GDM1 (cell line): ENCODE measurements at regions not wholly inside any gene's neighbourhood (a gene's known extent, or its start where the extent isn't known, plus 50 kb on each side); places are given as distances from the start of the nearest gene placed in this dataset.

Experiments used
- DNase-seq: peaks from one replicate; lab custom pipeline; 2025; lab: John Stamatoyannopoulos, UW

DNA sequence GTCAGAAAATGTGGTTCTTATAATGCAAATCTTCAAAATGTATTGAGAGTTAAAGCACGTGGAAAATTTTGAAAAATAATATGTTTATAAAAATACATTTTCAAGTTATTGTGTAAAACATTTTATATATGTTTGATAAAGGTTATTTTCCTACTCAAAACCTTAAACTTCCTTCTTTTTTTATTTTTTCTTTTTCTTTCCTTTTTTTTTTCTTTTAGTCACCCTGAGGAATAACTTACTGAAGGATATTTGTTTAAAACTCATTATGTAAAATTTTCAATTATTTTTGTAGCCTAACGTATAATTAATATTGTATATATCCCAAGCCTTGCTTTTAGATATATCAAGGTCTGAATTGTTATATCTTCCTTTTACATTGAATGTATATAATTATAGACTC is 346.8 kb upstream of the GYPC start:
- DNase-seq = no peak

- no peak for DNase-seq
Observed at GRCh38 chr2:126312579-126312978, 343.4 kb upstream of the GYPC start.

GRCh38 chr2:126315828-126316227 is 340.1 kb upstream of the GYPC start:
- no peak for DNase-seq

- DNase-seq = no peak
Observed at GRCh38 chr2:126317790-126318431, 338.0 kb upstream of the GYPC start.

DNA sequence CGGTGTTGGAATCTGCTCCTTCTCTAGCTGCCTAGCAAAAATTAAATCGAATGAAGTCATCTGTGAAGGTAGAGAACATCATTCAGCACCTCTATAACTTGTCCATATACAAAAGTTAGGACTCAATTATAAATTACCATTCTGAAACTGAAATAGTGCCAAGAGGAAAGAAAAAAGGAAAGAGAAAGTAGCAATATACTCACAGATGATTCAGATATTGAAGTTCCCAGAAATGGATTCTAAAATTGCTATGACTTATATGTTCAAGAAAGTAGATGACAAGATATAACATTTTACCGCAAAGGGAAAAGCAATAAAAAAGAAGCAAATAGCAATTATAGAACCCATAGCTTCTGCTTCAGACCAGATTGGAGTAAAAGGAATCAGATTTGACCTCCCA is 333.6 kb upstream of the GYPC start:
- DNase-seq = no peak

DNA sequence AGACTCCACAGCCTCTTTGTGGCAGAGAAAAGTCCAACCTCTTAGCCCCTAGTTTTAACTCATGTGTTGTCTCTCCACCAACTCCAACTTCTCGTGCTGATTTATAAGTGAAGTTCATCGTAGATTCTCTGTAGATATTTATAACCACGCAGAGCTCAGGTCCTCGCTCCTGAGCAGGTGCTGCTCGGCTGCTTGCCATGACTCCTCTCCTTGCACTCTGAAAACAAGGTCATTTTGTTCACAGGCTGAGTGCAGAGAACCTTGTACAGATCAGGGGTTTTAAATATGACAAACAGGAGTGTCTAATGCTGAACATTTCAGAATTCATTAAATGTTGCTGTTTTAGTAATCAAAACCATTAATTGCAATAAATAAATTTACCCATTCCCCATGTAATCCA is 330.8 kb upstream of the GYPC start:
- DNase-seq = no peak

DNA sequence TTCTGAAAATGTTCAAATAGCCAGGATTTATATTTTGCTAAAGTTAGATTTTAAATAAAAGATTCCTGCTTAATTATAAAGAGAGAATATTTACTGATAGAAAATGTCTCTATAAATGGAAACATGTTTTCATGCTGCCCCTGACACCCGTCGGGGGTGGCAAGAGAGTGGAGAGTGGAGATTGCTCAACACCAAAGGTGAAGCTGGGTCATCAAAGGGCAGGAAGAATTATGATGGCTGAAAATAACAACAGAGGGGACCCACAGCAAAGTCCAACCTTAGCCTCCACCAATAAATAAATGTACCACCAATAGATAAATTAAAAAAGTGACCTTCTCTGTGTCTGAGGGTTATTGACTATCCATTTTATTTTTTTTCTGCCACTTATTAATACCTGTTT is 326.8 kb upstream of the GYPC start:
- DNase-seq = no peak

GRCh38 chr2:126342457-126342856 is 313.5 kb upstream of the GYPC start:
- DNase-seq = no peak

- DNase-seq = no peak
Observed at GRCh38 chr2:126343136-126343535, 312.8 kb upstream of the GYPC start.

GRCh38 chr2:126344493-126344892 is 311.5 kb upstream of the GYPC start:
- no peak for DNase-seq

- no peak for DNase-seq
Observed at GRCh38 chr2:126345691-126346090, 310.3 kb upstream of the GYPC start.

GRCh38 chr2:126356631-126357030 is 299.3 kb upstream of the GYPC start:
- DNase-seq = no peak

DNA sequence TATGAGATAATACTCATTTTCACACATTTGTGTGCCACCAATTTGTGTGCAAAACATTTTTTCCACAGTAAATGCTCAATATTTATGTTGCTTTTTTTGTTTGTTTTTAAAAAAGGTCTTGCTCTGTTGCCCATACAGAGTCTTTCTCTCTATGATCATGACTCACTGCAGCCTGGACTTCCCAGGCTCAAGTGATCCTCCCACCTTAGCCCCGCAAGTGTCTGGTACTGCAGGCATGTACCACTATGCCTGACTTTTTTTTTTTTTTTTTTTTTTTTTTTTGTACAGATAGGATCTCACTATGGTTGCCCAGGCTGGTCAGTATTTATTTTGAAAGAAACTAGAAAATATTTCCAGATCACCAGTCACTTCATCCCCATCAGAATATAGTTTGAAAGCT is 297.8 kb upstream of the GYPC start:
- no peak for DNase-seq

GRCh38 chr2:126359494-126359893 is 296.5 kb upstream of the GYPC start:
- no peak for DNase-seq

DNA sequence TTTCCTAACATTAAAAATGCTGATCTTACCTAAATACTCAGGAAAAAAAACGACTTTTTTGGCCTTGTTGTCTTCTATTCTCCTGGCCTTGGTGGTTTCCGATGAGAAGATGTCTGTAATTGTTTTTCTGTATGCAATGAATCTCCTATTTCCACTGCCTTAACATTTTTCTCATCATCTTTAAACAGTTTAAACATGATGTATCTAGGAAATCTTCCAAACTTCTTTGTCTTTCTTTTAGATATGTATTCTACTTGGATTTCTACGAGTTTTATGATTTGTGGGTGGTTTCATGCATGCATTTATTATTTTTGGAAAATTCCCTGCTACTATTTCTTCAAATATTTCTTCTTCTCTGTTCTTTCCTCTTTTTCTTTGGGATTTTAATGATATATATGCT is 288.6 kb upstream of the GYPC start:
- DNase-seq = no peak

DNA sequence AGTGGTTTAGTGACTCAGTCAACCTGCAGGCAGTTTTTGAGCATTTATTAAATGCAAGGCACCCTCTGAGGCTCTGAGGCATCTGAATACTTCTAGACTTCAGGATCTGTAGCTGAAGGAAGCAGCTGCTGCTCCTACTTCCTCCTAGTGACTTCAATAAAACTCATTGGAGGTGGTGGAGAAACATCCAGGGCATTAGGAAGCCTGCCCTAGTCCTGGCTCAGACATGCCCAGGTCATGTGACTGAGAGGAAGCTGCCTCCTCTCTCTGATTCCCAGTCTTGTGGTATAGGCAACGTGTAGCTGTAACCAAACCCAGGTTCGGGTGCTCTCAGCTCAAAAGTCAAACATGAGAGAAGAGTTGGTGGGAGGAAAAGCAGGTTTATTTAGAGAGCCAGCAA is 287.2 kb upstream of the GYPC start:
- peak; percentile 73 for DNase-seq

DNA sequence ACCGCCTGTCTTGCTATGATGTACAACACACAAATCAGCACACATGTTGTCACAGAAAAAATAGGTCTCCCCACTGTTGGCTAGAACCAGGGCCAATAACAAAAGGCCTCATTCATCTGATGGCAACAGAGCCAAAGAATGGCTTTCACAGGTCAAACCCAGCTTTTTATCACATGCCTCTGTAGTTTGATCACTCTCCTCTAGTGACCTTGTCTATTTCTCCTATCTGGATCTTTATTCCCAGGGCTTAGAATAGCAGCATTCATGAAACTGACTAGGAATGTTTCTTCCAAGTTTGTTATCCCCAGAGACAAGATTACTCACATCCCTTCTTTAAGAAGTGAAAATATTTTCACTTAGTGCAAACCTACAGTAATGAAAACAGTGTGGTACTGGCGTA is 285.8 kb upstream of the GYPC start:
- no peak for DNase-seq

DNA sequence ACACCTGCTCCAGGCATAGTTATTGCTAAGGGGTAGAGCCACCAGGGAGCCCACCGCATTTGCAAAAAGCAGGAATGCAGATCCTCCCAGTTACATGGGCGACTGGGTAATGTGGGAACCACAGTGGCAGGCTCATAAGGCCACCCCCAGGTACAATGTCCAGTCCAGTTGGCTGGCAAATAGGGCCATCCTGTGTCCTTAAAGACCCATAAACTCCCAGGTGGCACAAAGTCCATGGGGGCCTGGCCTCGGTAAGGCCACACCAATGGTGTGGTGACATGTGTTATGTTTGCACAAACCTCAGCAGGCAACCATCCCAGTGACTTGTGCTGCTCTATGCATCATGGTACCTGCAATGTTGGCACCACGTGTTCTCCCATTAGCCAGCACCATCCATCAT is 283.6 kb upstream of the GYPC start:
- no peak for DNase-seq

GRCh38 chr2:126378176-126378575 is 277.8 kb upstream of the GYPC start:
- no peak for DNase-seq

DNA sequence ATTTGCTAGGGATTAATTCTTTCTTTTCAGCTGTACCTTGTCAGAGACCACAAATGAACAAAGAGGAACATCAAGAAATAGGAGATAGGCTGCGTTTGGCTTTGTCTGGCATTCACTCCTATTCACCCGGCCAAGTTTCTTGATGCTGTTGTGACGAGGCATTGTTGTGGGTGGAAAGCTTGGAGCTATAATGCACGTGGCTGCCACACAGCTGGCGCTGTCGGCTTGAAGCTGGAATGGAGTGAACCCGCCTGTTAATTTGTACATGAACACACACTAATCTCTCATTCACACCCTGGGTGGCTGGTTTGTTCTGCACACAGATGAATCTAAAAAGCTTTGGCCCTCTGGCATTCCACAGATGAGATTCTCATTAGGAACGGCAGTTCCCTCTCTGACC is 274.9 kb upstream of the GYPC start:
- DNase-seq = no peak

DNA sequence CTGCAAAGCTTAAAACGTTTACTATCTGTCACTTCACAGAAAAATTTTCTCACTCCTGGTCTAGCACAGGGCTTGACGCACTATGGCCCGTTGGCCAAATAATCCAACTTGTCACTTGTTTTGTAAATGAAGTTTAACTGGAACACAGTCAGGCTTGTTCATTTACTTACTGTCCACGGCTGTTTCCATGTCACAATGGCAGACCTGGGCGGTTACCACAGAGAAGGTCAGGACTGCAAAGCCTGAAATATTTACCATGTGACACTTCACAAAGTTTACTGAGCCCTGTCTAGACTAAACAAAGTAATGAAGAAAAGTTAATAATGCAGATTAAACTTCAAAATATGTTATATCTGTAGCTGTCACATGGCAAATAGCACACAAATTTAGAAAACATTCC is 273.0 kb upstream of the GYPC start:
- DNase-seq = no peak

- DNase-seq = no peak
Observed at GRCh38 chr2:126383800-126384199, 272.2 kb upstream of the GYPC start.

GRCh38 chr2:126385441-126385840 is 270.5 kb upstream of the GYPC start:
- DNase-seq = no peak

DNA sequence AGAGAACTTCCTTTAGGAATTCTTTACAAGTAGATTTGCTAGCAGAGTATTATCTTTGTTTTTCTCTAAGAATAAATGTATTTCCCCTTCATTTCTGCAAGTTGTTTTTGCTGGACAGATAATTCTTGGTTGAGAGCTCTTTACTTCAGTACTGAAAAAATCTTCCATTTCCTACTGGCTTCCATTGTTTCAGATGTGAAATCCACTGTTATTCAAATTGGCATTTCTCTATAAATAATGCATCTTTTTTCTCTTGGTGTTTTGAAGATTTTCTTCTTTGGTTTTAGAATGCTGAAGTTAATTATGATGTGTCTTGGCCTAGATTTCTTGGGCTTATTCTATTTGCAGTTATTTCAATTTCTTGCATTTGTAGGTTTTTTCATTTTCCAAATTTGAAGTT is 270.0 kb upstream of the GYPC start:
- DNase-seq = no peak

- DNase-seq = no peak
Observed at GRCh38 chr2:126389446-126389845, 266.5 kb upstream of the GYPC start.
